ENCODE measurements at regions not wholly inside any gene's neighbourhood (a gene's known extent, or its start where the extent isn't known, plus 50 kb on each side); places are given as distances from the start of the nearest gene placed in this dataset.

DNA sequence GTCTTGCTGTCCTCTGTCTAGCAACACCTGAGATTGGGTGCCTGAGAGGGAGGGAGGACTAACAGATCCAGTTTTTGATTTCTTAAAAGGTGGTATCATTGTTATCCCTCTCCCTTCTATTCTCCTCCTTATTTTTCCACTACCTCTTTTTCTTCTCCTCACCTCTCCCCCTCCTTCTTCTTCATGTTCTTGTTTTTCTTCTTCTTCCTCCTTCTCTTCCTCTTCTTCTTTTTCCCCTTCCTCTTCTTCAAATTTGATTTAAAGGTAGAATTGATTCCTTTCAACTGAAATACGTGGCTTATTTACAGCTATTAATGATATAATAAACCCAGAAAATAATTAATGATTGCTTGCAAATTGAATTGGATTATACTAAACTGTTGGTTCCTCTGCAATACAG, 256.8 kb upstream of the BTG1 start:
- no peak for DNase-seq
- Histone ChIP-seq H4K8ac (ENCODE audit: low read depth, low read length) (no peak overlapping the region), H3K18ac (ENCODE audit: low read length) (no peak overlapping the region), H3K27ac (ENCODE audit: low read depth, low read length) (no peak overlapping the region), H3K56ac (ENCODE audit: low read length) (no peak overlapping the region), H2BK5ac (ENCODE audit: low read length) (no peak overlapping the region), H3K4me1 (ENCODE audit: control insufficient read depth, low read depth, low read length) (no peaks in the 10 kb centered on the region), H3K9ac (ENCODE audit: low read length) (no peak overlapping the region), H3K79me2 (ENCODE audit: control insufficient read depth, insufficient read depth, low read length) (no peaks in the 10 kb centered on the region), H3K36me3 (ENCODE audit: control insufficient read depth, insufficient read depth, low read length) (no peaks in the 10 kb centered on the region), H2BK120ac (ENCODE audit: low read depth, low read length) (no peak overlapping the region), H3K79me1 (ENCODE audit: low read length) (no peaks in the 10 kb centered on the region), H3K4me3 (ENCODE audit: low read length) (no peak overlapping the region), H2AK5ac (ENCODE audit: low read length) (no peak overlapping the region), H2BK15ac (replicated peaks; ENCODE audit: low read depth) (no peak overlapping the region), H3K4ac (ENCODE audit: low read depth, low read length) (no peak overlapping the region), H3K27me3 (ENCODE audit: insufficient read depth, low read length, poor library complexity) (no peaks in the 10 kb centered on the region), H4K5ac (ENCODE audit: low read length) (no peak overlapping the region), H3K4me2 (ENCODE audit: low read length) (no peak overlapping the region), H3K23ac (ENCODE audit: low read length) (no peak overlapping the region)
- WGBS (ENCODE audit: extremely low coverage, insufficient coverage, low lambda C conversion rate): no CpG with 5 or more reads among the region's 1 CpG

GRCh38 chr12:92400006-92400405, 254.4 kb upstream of the BTG1 start:
- no peak overlapping the region for H3K4ac ChIP-seq (ENCODE audit: low read depth, low read length)
- H3K4me1 ChIP-seq (ENCODE audit: control insufficient read depth, low read depth, low read length): no peaks in the 10 kb centered on the region
- no peak overlapping the region for H2BK5ac ChIP-seq (ENCODE audit: low read length)
- no peak for DNase-seq
- no peak overlapping the region for H2BK15ac ChIP-seq (replicated peaks; ENCODE audit: low read depth)
- no peak overlapping the region for H4K8ac ChIP-seq (ENCODE audit: low read depth, low read length)
- no CpG with 5 or more reads among the region's 5 CpGs for WGBS (ENCODE audit: extremely low coverage, insufficient coverage, low lambda C conversion rate)
- no peaks in the 10 kb centered on the region for H3K36me3 ChIP-seq (ENCODE audit: control insufficient read depth, insufficient read depth, low read length)
- no peak overlapping the region for H3K23ac ChIP-seq (ENCODE audit: low read length)
- H4K5ac ChIP-seq (ENCODE audit: low read length): no peak overlapping the region
- H3K27me3 ChIP-seq (ENCODE audit: insufficient read depth, low read length, poor library complexity): no peaks in the 10 kb centered on the region
- no peak overlapping the region for H3K18ac ChIP-seq (ENCODE audit: low read length)
- H3K79me1 ChIP-seq (ENCODE audit: low read length): no peaks in the 10 kb centered on the region
- no peak overlapping the region for H3K9ac ChIP-seq (ENCODE audit: low read length)
- H2BK120ac ChIP-seq (ENCODE audit: low read depth, low read length): no peak overlapping the region
- no peak overlapping the region for H3K4me2 ChIP-seq (ENCODE audit: low read length)
- H3K56ac ChIP-seq (ENCODE audit: low read length): no peak overlapping the region
- H3K4me3 ChIP-seq (ENCODE audit: low read length): no peak overlapping the region
- H3K27ac ChIP-seq (ENCODE audit: low read depth, low read length): no peak overlapping the region
- H3K79me2 ChIP-seq (ENCODE audit: control insufficient read depth, insufficient read depth, low read length): no peaks in the 10 kb centered on the region
- no peak overlapping the region for H2AK5ac ChIP-seq (ENCODE audit: low read length)

DNA sequence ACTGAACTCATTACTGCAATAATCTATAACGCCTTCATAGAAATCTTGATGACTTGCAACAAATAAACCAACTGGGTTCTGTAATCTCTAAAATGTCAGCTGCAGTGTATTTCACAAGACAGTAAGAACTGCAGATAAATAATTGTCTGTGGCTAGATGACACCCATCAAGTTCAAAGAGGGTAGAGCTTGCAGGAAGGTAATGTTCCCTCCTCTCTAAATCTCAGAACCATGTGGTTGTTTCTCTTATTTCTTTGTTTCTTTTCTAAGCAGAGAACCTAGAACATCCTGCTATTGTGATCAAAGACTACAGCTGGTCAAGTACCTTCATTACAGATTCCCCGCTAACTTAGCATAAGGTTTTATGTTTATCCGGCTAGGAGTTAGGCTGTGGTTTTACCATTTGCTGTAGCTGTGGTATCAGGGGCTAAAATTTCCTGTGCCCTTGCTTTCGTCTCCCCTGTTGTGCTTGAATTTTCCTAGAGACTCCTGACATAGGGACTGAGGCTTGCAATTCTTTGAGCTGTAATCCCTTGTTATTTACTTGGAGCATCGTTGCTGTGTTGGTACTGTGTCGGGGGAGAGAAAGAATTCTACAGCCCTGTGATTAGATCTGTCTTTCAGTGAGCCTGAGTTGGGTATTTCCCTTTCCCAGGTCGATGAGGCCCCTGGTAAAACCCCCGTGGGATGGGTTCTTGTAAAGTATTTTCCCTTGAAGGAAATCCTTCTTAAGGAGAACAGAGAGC, 253.1 kb upstream of the BTG1 start:
- no peak overlapping the region for H2AK5ac ChIP-seq (ENCODE audit: low read length)
- no peak overlapping the region for H3K4me3 ChIP-seq (ENCODE audit: low read length)
- no peak overlapping the region for H3K27ac ChIP-seq (ENCODE audit: low read depth, low read length)
- no peak overlapping the region for H2BK15ac ChIP-seq (replicated peaks; ENCODE audit: low read depth)
- H3K27me3 ChIP-seq (ENCODE audit: insufficient read depth, low read length, poor library complexity): no peaks in the 10 kb centered on the region
- H3K79me1 ChIP-seq (ENCODE audit: low read length): no peaks in the 10 kb centered on the region
- H3K23ac ChIP-seq (ENCODE audit: low read length): no peak overlapping the region
- no peaks in the 10 kb centered on the region for H3K4me1 ChIP-seq (ENCODE audit: control insufficient read depth, low read depth, low read length)
- H3K79me2 ChIP-seq (ENCODE audit: control insufficient read depth, insufficient read depth, low read length): no peaks in the 10 kb centered on the region
- H3K4ac ChIP-seq (ENCODE audit: low read depth, low read length): no peak overlapping the region
- no peak overlapping the region for H3K18ac ChIP-seq (ENCODE audit: low read length)
- WGBS (ENCODE audit: extremely low coverage, insufficient coverage, low lambda C conversion rate): no CpG with 5 or more reads among the region's 8 CpGs
- peak; percentile 41 for DNase-seq
- H4K8ac ChIP-seq (ENCODE audit: low read depth, low read length): no peak overlapping the region
- H3K4me2 ChIP-seq (ENCODE audit: low read length): no peak overlapping the region
- H3K56ac ChIP-seq (ENCODE audit: low read length): no peak overlapping the region
- H2BK5ac ChIP-seq (ENCODE audit: low read length): no peak overlapping the region
- no peak overlapping the region for H4K5ac ChIP-seq (ENCODE audit: low read length)
- H2BK120ac ChIP-seq (ENCODE audit: low read depth, low read length): no peak overlapping the region
- H3K9ac ChIP-seq (ENCODE audit: low read length): no peak overlapping the region
- no peaks in the 10 kb centered on the region for H3K36me3 ChIP-seq (ENCODE audit: control insufficient read depth, insufficient read depth, low read length)

DNA sequence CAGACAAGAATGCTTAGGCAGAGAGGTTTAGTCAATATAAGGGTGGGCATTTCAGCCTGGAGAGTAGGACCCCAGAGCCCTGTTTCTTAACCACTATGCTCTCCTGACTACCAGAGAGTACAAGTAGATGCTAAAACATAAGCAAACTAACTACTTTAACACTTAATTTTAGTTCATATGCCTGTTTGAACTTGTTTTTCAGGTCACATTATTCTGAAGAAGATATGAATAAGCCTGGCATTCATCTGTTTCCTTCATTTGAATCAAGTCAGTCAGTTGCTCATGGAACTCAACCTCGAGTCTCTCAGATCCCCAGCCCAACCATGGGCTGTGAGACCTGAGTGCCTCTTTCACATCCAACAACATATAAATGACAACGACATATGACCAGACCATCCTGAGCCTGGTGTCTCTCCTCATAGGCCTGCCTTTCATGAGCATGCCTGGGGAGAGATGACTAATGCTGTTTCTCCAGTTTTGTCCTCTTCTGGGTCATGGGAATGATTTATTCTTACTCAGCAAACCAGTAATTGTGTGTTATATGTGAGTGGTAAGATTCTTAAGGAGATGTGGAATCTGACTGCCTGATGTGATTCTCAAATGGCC, 251.1 kb upstream of the BTG1 start:
- no peaks in the 10 kb centered on the region for H3K36me3 ChIP-seq (ENCODE audit: control insufficient read depth, insufficient read depth, low read length)
- no peak overlapping the region for H3K18ac ChIP-seq (ENCODE audit: low read length)
- no peak overlapping the region for H2BK15ac ChIP-seq (replicated peaks; ENCODE audit: low read depth)
- H3K9ac ChIP-seq (ENCODE audit: low read length): no peak overlapping the region
- no peak overlapping the region for H2BK120ac ChIP-seq (ENCODE audit: low read depth, low read length)
- H3K79me2 ChIP-seq (ENCODE audit: control insufficient read depth, insufficient read depth, low read length): no peaks in the 10 kb centered on the region
- no peak overlapping the region for H3K4me2 ChIP-seq (ENCODE audit: low read length)
- H4K8ac ChIP-seq (ENCODE audit: low read depth, low read length): no peak overlapping the region
- no peaks in the 10 kb centered on the region for H3K79me1 ChIP-seq (ENCODE audit: low read length)
- no peak overlapping the region for H3K4me3 ChIP-seq (ENCODE audit: low read length)
- H3K27ac ChIP-seq (ENCODE audit: low read depth, low read length): no peak overlapping the region
- H3K27me3 ChIP-seq (ENCODE audit: insufficient read depth, low read length, poor library complexity): no peaks in the 10 kb centered on the region
- no peak overlapping the region for H3K23ac ChIP-seq (ENCODE audit: low read length)
- no peak overlapping the region for H3K56ac ChIP-seq (ENCODE audit: low read length)
- DNase-seq: no peak
- H4K5ac ChIP-seq (ENCODE audit: low read length): no peak overlapping the region
- no CpG with 5 or more reads among the region's 2 CpGs for WGBS (ENCODE audit: extremely low coverage, insufficient coverage, low lambda C conversion rate)
- H3K4ac ChIP-seq (ENCODE audit: low read depth, low read length): no peak overlapping the region
- no peak overlapping the region for H2BK5ac ChIP-seq (ENCODE audit: low read length)
- no peak overlapping the region for H2AK5ac ChIP-seq (ENCODE audit: low read length)
- H3K4me1 ChIP-seq (ENCODE audit: control insufficient read depth, low read depth, low read length): no peaks in the 10 kb centered on the region

GRCh38 chr12:92395322-92395721, 249.7 kb upstream of the BTG1 start:
- Histone ChIP-seq H4K8ac (ENCODE audit: low read depth, low read length) (no peak overlapping the region), H3K27ac (ENCODE audit: low read depth, low read length) (no peak overlapping the region), H2BK120ac (ENCODE audit: low read depth, low read length) (no peak overlapping the region), H3K18ac (ENCODE audit: low read length) (no peak overlapping the region), H2AK5ac (ENCODE audit: low read length) (no peak overlapping the region), H2BK5ac (ENCODE audit: low read length) (no peak overlapping the region), H3K79me1 (ENCODE audit: low read length) (no peaks in the 10 kb centered on the region), H3K4me3 (ENCODE audit: low read length) (no peak overlapping the region), H3K4me2 (ENCODE audit: low read length) (no peak overlapping the region), H2BK15ac (replicated peaks; ENCODE audit: low read depth) (no peak overlapping the region), H3K56ac (ENCODE audit: low read length) (no peak overlapping the region), H3K36me3 (ENCODE audit: control insufficient read depth, insufficient read depth, low read length) (no peaks in the 10 kb centered on the region), H3K23ac (ENCODE audit: low read length) (no peak overlapping the region), H3K79me2 (ENCODE audit: control insufficient read depth, insufficient read depth, low read length) (no peaks in the 10 kb centered on the region), H3K4me1 (ENCODE audit: control insufficient read depth, low read depth, low read length) (no peaks in the 10 kb centered on the region), H3K4ac (ENCODE audit: low read depth, low read length) (no peak overlapping the region), H3K27me3 (ENCODE audit: insufficient read depth, low read length, poor library complexity) (no peaks in the 10 kb centered on the region), H4K5ac (ENCODE audit: low read length) (no peak overlapping the region), H3K9ac (ENCODE audit: low read length) (no peak overlapping the region)
- no CpG with 5 or more reads among the region's 2 CpGs for WGBS (ENCODE audit: extremely low coverage, insufficient coverage, low lambda C conversion rate)
- no peak for DNase-seq

DNA sequence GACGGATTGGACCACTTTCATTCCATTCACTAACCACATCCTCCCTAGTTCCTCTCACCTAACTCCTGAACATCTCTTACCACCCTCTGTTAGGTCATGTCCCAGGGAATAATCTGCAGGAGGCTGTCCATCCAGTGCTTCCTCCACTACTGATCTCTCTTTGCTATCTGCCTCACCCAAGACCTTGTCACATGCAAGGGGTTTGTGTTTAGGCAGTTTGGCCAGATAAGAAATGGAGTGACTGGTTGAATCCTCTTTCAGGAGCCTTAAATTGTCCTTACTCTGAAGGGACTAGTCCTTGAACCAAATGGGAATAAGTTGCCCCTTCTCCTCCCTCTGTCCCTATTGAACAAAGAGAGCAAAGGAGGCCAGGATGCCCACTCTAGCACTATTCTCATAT, 249.2 kb upstream of the BTG1 start:
- H3K36me3 ChIP-seq (ENCODE audit: control insufficient read depth, insufficient read depth, low read length): no peaks in the 10 kb centered on the region
- H4K8ac ChIP-seq (ENCODE audit: low read depth, low read length): no peak overlapping the region
- H4K5ac ChIP-seq (ENCODE audit: low read length): no peak overlapping the region
- no peaks in the 10 kb centered on the region for H3K79me1 ChIP-seq (ENCODE audit: low read length)
- no peaks in the 10 kb centered on the region for H3K79me2 ChIP-seq (ENCODE audit: control insufficient read depth, insufficient read depth, low read length)
- no peak overlapping the region for H3K4me3 ChIP-seq (ENCODE audit: low read length)
- H2BK15ac ChIP-seq (replicated peaks; ENCODE audit: low read depth): no peak overlapping the region
- H3K4ac ChIP-seq (ENCODE audit: low read depth, low read length): no peak overlapping the region
- H2BK120ac ChIP-seq (ENCODE audit: low read depth, low read length): no peak overlapping the region
- H2BK5ac ChIP-seq (ENCODE audit: low read length): no peak overlapping the region
- no peak overlapping the region for H3K56ac ChIP-seq (ENCODE audit: low read length)
- no peaks in the 10 kb centered on the region for H3K4me1 ChIP-seq (ENCODE audit: control insufficient read depth, low read depth, low read length)
- no CpG with 5 or more reads among the region's 1 CpG for WGBS (ENCODE audit: extremely low coverage, insufficient coverage, low lambda C conversion rate)
- no peak overlapping the region for H3K9ac ChIP-seq (ENCODE audit: low read length)
- H2AK5ac ChIP-seq (ENCODE audit: low read length): no peak overlapping the region
- no peak overlapping the region for H3K23ac ChIP-seq (ENCODE audit: low read length)
- no peak overlapping the region for H3K4me2 ChIP-seq (ENCODE audit: low read length)
- H3K27ac ChIP-seq (ENCODE audit: low read depth, low read length): no peak overlapping the region
- no peaks in the 10 kb centered on the region for H3K27me3 ChIP-seq (ENCODE audit: insufficient read depth, low read length, poor library complexity)
- DNase-seq: no peak
- no peak overlapping the region for H3K18ac ChIP-seq (ENCODE audit: low read length)
